ENCODE measurements at regions not wholly inside any gene's neighbourhood (a gene's known extent, or its start where the extent isn't known, plus 50 kb on each side); places are given as distances from the start of the nearest gene placed in this dataset.
"Not testable (repeated sequence)": the region's sequence is repeated elsewhere in the genome, so short reads cannot be mapped to it uniquely, and the experiment has no call there.

DNA sequence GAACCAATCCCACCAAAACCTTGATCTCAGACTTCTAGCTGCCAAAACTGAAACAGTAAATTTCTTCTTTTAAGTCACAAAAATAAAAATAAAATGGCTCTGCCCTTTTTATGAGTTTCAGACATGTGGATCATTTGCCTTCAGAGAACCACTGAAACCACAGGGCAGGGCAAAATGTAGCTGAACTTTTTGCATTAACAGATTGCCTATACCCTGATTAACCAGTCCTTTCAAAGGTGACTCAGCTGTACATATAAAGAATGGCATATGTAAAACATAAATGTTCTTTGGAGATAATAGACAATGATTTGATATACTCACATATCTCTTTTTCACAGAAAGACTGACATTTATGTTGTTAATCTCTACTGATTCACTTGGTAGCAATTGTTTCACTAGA lies 187.1 kb upstream of the GRIN3A start:
- intact Hi-C loops (cut with DNase I), result no loop called here
- no peak for DNase-seq (ENCODE audit: low spot score)

GRCh38 chr9:101923451-101923850 lies 185.0 kb upstream of the GRIN3A start:
- no peak for DNase-seq (ENCODE audit: low spot score)
- intact Hi-C loops (cut with DNase I), result no loop called here

GRCh38 chr9:101916948-101917347 lies 178.5 kb upstream of the GRIN3A start:
- DNase-seq (ENCODE audit: low spot score); intact Hi-C loops (cut with DNase I): not testable (repeated sequence)

GRCh38 chr9:101915482-101915881 lies 177.0 kb upstream of the GRIN3A start:
- DNase-seq (ENCODE audit: low spot score), result no peak

DNA sequence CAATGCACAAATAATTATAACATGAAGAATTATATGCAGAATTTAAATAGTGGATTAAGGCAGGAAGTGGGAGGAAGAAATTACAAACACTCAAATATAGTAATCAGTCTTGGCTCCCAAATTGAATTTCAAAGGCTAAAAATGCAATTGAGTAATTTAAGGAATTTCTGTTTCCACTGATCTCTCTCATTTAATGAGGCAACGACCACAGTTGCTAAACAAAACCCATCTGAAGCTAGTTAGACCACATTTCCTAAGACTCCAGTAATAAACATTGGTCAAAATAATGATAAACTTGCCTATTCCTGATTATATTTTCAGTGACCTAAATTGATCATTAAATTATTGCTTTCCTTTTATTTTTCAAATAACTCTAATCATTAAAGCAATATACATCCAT lies 174.3 kb upstream of the GRIN3A start:
- no peak for DNase-seq (ENCODE audit: low spot score)
- intact Hi-C loops (cut with DNase I), result no loop called here

More at GRCh38 chr9:101915482-101915881, 177.0 kb upstream of the GRIN3A start:
- intact Hi-C loops (cut with DNase I), result no loop called here

- intact Hi-C loops (cut with DNase I), result no loop called here
- no peak for DNase-seq (ENCODE audit: low spot score)
These were observed 169.0 kb upstream of the GRIN3A start for GRCh38 chr9:101907466-101907865.

- no peak for DNase-seq (ENCODE audit: low spot score)
- intact Hi-C loops (cut with DNase I), result no loop called here
These were observed 166.4 kb upstream of the GRIN3A start for GRCh38 chr9:101904845-101905244.

DNA sequence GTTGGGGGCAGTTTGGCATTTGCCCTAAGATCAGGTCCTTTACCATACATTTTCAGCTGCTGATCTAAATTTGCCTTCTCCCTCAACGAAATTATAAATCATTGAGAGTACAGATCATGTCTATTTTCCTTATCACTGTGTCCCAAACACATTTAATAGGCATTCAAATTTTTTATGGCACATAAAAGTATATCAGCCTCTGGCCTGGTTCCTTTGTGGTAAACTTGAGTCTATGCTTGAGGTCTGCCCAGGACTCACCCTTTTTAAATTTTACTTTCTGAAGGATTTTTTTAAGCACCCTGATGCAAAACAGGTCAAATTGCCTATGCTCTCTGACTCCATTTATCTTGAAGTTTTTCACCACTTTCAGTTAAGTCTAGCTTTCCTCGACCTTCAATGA lies 163.6 kb upstream of the GRIN3A start:
- intact Hi-C loops (cut with DNase I), result no loop called here
- no peak for DNase-seq (ENCODE audit: low spot score)

- intact Hi-C loops (cut with DNase I), result no loop called here
- DNase-seq (ENCODE audit: low spot score), result no peak
These were observed 158.7 kb upstream of the GRIN3A start for GRCh38 chr9:101897196-101897595.

DNA sequence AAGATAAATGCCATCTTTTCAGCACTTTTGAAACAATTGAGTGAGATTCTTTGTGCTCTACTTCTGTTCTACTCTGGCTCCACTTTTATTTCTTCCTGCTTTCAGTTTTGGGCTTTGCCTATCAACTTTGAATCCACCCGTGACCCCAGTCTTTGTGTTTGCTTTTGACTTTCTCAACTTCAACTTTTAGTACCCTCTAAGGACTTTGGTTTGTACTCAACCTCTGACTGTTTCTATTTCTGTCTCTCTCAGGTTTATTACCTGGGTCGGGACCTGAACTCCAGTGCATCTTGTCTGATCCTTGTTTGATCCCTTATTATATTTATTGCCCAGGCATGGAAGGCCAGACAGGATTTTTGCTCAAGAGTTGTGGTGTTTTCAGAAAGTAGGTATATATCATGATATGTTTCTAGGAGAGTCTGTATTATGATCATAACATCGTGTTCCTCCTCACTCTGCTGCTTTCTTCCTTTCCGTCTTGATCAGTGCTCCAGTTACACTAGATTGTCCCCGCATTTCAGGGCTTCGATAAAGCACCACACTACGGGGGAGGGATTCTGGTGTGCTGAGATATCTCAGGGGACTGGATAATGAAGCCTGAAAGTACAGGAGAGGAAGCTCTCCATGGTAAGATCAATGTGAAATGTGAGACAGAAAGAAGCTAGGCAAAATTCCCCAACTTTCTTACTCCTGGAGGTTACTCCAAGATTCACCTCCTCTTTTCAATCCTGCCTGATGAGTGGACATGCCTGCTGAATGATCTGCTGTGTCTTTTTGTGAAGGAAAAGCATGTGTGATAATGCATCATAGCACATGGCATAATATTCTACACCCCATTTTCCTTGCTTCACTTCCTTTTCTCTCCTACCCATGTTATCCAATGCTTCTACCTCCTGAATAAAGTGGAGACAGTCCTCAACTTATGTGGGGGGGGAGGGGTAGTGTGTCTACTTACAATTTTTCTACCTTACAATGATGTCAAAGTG lies 155.5 kb upstream of the GRIN3A start:
- intact Hi-C loops (cut with DNase I), result no loop called here
- no peak for DNase-seq (ENCODE audit: low spot score)

GRCh38 chr9:101881508-101881907 lies 143.1 kb upstream of the GRIN3A start:
- intact Hi-C loops (cut with DNase I), result no loop called here
- DNase-seq (ENCODE audit: low spot score), result no peak

DNA sequence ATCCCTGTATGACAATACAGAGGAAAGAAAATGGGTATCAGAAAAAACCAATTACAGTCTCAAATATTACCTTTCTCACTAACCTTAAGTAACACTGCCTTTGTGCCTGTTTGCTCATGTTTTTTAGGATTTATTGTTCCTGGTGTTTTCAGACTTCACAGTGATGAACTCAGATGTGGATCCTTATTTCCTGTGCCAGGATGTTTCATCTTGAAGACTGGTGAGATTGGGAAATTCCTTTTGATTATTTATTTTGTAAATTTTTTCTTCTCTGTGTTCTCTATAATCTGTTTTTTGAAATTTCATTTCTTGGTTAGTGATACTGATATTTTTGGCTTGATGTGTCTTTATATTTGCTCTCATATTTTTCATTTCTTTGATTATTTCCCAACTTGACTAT lies 142.4 kb upstream of the GRIN3A start:
- intact Hi-C loops (cut with DNase I), result no loop called here
- no peak for DNase-seq (ENCODE audit: low spot score)

- intact Hi-C loops (cut with DNase I), result no loop called here
- no peak for DNase-seq (ENCODE audit: low spot score)
These were observed 140.3 kb upstream of the GRIN3A start for GRCh38 chr9:101878734-101879133.

GRCh38 chr9:101877439-101877838 lies 139.0 kb upstream of the GRIN3A start:
- intact Hi-C loops (cut with DNase I), result no loop called here
- DNase-seq (ENCODE audit: low spot score), result no peak

DNA sequence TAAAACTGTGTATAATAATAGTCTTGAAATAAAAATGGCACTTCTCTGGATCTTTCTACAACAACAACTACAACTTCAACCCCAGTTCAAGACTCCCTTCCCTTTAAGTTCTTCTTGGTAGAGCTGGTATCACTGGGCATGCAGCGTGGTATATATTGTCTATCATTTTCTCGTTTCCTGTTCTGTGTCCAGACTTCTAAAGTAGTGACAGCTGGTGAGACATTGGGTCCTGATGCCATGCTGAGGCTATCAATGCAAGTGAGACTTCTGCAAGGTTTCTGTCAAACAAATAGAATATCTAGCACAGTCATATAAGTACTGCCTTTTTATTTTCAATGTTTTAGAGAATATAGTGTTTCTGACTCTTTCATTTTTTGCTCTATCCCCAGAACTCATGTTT lies 123.0 kb upstream of the GRIN3A start:
- intact Hi-C loops (cut with DNase I), result no loop called here
- DNase-seq (ENCODE audit: low spot score), result no peak

- no peak for DNase-seq (ENCODE audit: low spot score)
- intact Hi-C loops (cut with DNase I), result no loop called here
These were observed 122.5 kb upstream of the GRIN3A start for GRCh38 chr9:101860920-101861319.

DNA sequence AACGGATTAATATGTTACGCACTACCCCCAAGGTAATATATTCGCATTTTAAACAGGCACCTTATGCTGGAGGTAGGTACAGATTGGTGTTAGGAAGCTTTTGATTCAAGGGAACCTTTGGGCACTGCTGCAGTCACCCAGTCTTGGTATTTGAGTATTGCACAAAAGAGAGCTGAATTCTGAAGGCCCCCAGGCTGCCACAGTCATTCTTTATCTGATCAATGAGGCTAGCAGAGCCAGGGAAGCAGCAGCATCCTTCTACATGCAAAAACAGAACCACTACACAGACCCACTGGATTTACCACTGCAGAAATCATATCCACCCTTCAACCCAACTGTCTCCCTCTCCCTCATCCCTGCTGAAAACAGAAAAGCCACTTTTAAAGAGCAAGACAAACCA lies 121.2 kb upstream of the GRIN3A start:
- intact Hi-C loops (cut with DNase I), result no loop called here
- no peak for DNase-seq (ENCODE audit: low spot score)

- intact Hi-C loops (cut with DNase I), result no loop called here
- no peak for DNase-seq (ENCODE audit: low spot score)
These were observed 119.6 kb upstream of the GRIN3A start for GRCh38 chr9:101858026-101858425.

DNA sequence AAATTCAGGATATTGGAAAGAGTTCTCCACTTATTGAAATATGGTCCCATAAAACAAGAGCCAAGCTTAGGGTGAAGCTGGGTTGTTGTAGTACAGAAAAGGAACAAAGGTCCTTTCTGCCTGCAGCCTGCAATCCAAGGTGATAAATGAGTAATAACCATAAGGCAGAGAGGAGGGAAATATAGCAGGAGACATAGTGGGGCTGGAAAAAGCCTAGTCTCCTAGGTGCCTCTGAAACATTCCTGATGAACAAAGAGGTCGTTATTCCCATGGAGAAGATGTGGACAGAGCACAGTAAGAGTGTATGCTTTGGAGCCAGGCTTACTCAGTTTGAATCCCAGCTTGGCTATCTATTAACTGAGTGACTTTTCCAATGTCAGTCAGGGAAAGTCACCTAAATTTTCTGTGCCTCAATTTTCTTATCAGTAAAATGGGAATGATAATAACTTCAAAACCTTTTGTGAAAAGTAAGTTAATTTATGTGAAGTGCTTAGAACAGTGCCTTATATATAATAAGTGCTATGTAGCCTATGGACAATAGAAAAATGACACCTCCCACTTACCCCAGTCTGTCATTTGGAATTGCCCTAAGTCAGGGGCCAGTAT lies 110.8 kb upstream of the GRIN3A start:
- no peak for DNase-seq (ENCODE audit: low spot score)

GRCh38 chr9:101848485-101848919 lies 110.1 kb upstream of the GRIN3A start:
- no peak for DNase-seq (ENCODE audit: low spot score)
- intact Hi-C loops (cut with DNase I), result no loop called here

More for the DNA sequence above, 110.8 kb upstream of the GRIN3A start:
- intact Hi-C loops (cut with DNase I), result no loop called here

- intact Hi-C loops (cut with DNase I), result no loop called here
- no peak for DNase-seq (ENCODE audit: low spot score)
These were observed 107.7 kb upstream of the GRIN3A start for GRCh38 chr9:101846161-101846560.
